Spinal cord (tissue), 9 donors: ENCODE measurements at regions not wholly inside any gene's neighbourhood (a gene's known extent, or its start where the extent isn't known, plus 50 kb on each side); places are given as distances from the start of the nearest gene placed in this dataset.
A peak's percentile ranks its signal among the peaks of the same experiment; 100 is the strongest.
"Not testable (repeated sequence)": the region's sequence is repeated elsewhere in the genome, so short reads cannot be mapped to it uniquely, and the experiment has no call there.

Source experiments
- DNase-seq, 6 donors: peaks; one replicate each; pipeline versions ENCODE4 v3.0.0 to v3.0.0-alpha.2; 2013 to 2015; ENCODE audit warnings: low spot score in 6 of 6, low read depth in 4 of 6
- H3K27ac ChIP-seq: one replicate; pipeline ENCODE4 v1.5.1; 2013; ENCODE audit warnings: low read depth, low read length, control low read depth
- H3K27me3 ChIP-seq: one replicate; pipeline ENCODE4 v1.6.1; 2013; ENCODE audit warnings: low read length; ENCODE audit not compliant: control insufficient read depth, insufficient read depth
- H3K36me3 ChIP-seq: one replicate; pipeline ENCODE4 v1.6.1; 2013; ENCODE audit warnings: low read length; ENCODE audit not compliant: control insufficient read depth, insufficient read depth
- H3K4me1 ChIP-seq: one replicate; pipeline ENCODE4 v1.6.1; 2013; ENCODE audit warnings: low read length; ENCODE audit not compliant: control insufficient read depth, insufficient read depth
- H3K4me3 ChIP-seq: one replicate; pipeline ENCODE4 v1.5.1; 2013; ENCODE audit warnings: low read depth, low read length, control low read depth
- H3K9me3 ChIP-seq: one replicate; pipeline ENCODE4 v1.6.1; 2013; ENCODE audit warnings: low read length; ENCODE audit not compliant: control insufficient read depth, insufficient read depth
- WGBS: methylation state at CpG from one replicate; pipeline ENCODE4 v1.1.5; 2013; ENCODE audit warnings: missing lambda C conversion rate; ENCODE audit not compliant: insufficient coverage; 5-methylcytosine and 5-hydroxymethylcytosine counted together
- donor health status: healthy.

GRCh38 chr2:56040189-56040588 is 116.6 kb upstream of the EFEMP1 start:
- Histone ChIP-seq H3K27ac (no peak overlapping the region), H3K9me3 (no peaks in the 10 kb centered on the region), H3K36me3 (no peaks in the 10 kb centered on the region), H3K27me3 (no peaks in the 10 kb centered on the region), H3K4me3 (no peak overlapping the region), H3K4me1 (no peaks in the 10 kb centered on the region)
- WGBS, result 92% methylated on average over 3 of the region's 3 CpGs
- no peak for DNase-seq

- no peaks in the 10 kb centered on the region for H3K36me3 ChIP-seq
- H3K27ac ChIP-seq, result no peak overlapping the region
- DNase-seq, result no peak
- H3K4me1 ChIP-seq, result no peaks in the 10 kb centered on the region
- H3K9me3 ChIP-seq, result no peaks in the 10 kb centered on the region
- H3K27me3 ChIP-seq, result no peaks in the 10 kb centered on the region
- H3K4me3 ChIP-seq, result no peak overlapping the region
Observed at GRCh38 chr2:56040834-56041233, 117.3 kb upstream of the EFEMP1 start.

GRCh38 chr2:56047136-56047535 is 123.6 kb upstream of the EFEMP1 start:
- no peaks in the 10 kb centered on the region for H3K4me1 ChIP-seq
- no peak overlapping the region for H3K27ac ChIP-seq
- WGBS, result no CpG with 5 or more reads among the region's 3 CpGs
- no peak for DNase-seq
- no peaks in the 10 kb centered on the region for H3K36me3 ChIP-seq
- H3K9me3 ChIP-seq, result no peaks in the 10 kb centered on the region
- H3K4me3 ChIP-seq, result no peak overlapping the region
- no peaks in the 10 kb centered on the region for H3K27me3 ChIP-seq

- Histone ChIP-seq H3K9me3 (no peaks in the 10 kb centered on the region), H3K4me3 (no peak overlapping the region), H3K4me1 (no peaks in the 10 kb centered on the region), H3K27me3 (no peaks in the 10 kb centered on the region), H3K36me3 (no peaks in the 10 kb centered on the region), H3K27ac (no peak overlapping the region)
- WGBS, result no CpG with 5 or more reads among the region's 10 CpGs
- DNase-seq, result no peak
Observed at GRCh38 chr2:56049233-56049845, 125.8 kb upstream of the EFEMP1 start.

GRCh38 chr2:56053679-56054078 is 130.1 kb upstream of the EFEMP1 start:
- Histone ChIP-seq H3K27me3 (no peaks in the 10 kb centered on the region), H3K27ac (no peak overlapping the region), H3K4me3 (no peak overlapping the region), H3K9me3 (peaks cover under 1% of the 10 kb centered on the region), H3K4me1 (no peaks in the 10 kb centered on the region), H3K36me3 (no peaks in the 10 kb centered on the region)
- 17% methylated on average over 1 of the region's 3 CpGs for whole genome bisulfite sequencing
- DNase-seq, result no peak

- DNase-seq, result no peak
- no peaks in the 10 kb centered on the region for H3K27me3 ChIP-seq
- peaks cover 2% of the 10 kb centered on the region for H3K9me3 ChIP-seq
- H3K36me3 ChIP-seq, result no peaks in the 10 kb centered on the region
- H3K27ac ChIP-seq, result no peak overlapping the region
- H3K4me1 ChIP-seq, result no peaks in the 10 kb centered on the region
- no peak overlapping the region for H3K4me3 ChIP-seq
Observed at GRCh38 chr2:56055405-56055804, 128.4 kb upstream of the CCDC85A start.

GRCh38 chr2:56061327-56061726 is 122.5 kb upstream of the CCDC85A start:
- H3K27me3 ChIP-seq, H3K9me3 ChIP-seq, H3K4me3 ChIP-seq, DNase-seq, H3K27ac ChIP-seq, H3K36me3 ChIP-seq, H3K4me1 ChIP-seq: not testable (repeated sequence)
- 90% methylated on average over 2 of the region's 4 CpGs for WGBS

GRCh38 chr2:56068746-56069145 is 115.0 kb upstream of the CCDC85A start:
- Histone ChIP-seq H3K36me3 (no peaks in the 10 kb centered on the region), H3K9me3 (no peaks in the 10 kb centered on the region), H3K27me3 (no peaks in the 10 kb centered on the region), H3K27ac (no peak overlapping the region), H3K4me1 (no peaks in the 10 kb centered on the region), H3K4me3 (no peak overlapping the region)
- no peak for DNase-seq

GRCh38 chr2:56077359-56077915 is 106.4 kb upstream of the CCDC85A start:
- Histone ChIP-seq H3K36me3 (no peaks in the 10 kb centered on the region), H3K27me3 (no peaks in the 10 kb centered on the region), H3K4me3 (no peak overlapping the region), H3K4me1 (no peaks in the 10 kb centered on the region), H3K9me3 (no peaks in the 10 kb centered on the region), H3K27ac (no peak overlapping the region)
- 83% methylated on average over 3 of the region's 6 CpGs for WGBS
- DNase-seq, result peak in 2 of 6 donors; percentile 14 to 77

GRCh38 chr2:56082665-56083064 is 101.1 kb upstream of the CCDC85A start:
- Histone ChIP-seq H3K36me3 (no peaks in the 10 kb centered on the region), H3K4me1 (no peaks in the 10 kb centered on the region), H3K27ac (no peak overlapping the region), H3K9me3 (no peaks in the 10 kb centered on the region), H3K4me3 (no peak overlapping the region), H3K27me3 (no peaks in the 10 kb centered on the region)
- no peak for DNase-seq
- WGBS, result 58% methylated on average over 3 of the region's 4 CpGs
